ENCODE measurements at regions not wholly inside any gene's neighbourhood (a gene's known extent, or its start where the extent isn't known, plus 50 kb on each side); places are given as distances from the start of the nearest gene placed in this dataset.

DNA sequence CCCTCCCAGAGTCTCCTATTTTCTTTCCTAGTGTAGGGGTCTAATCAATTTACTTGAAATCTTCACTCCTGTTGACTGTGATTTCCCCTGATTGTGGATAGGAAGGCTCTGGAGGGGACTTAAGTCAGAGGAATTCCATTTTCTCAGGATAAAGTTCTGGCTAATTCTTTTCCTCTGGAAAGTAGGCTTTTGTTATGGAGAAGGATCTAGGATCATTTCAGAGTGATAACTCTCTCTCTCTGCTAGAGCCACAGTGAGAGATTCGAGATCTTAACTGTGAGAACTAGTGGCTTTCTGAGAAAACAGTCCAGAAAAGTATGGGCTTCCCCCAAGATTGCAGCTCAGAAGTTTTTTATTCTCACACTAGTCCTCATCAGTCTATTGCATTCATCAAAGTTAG is 163.9 kb upstream of the TFPI start:
- TF ChIP-seq, protein P1, sequence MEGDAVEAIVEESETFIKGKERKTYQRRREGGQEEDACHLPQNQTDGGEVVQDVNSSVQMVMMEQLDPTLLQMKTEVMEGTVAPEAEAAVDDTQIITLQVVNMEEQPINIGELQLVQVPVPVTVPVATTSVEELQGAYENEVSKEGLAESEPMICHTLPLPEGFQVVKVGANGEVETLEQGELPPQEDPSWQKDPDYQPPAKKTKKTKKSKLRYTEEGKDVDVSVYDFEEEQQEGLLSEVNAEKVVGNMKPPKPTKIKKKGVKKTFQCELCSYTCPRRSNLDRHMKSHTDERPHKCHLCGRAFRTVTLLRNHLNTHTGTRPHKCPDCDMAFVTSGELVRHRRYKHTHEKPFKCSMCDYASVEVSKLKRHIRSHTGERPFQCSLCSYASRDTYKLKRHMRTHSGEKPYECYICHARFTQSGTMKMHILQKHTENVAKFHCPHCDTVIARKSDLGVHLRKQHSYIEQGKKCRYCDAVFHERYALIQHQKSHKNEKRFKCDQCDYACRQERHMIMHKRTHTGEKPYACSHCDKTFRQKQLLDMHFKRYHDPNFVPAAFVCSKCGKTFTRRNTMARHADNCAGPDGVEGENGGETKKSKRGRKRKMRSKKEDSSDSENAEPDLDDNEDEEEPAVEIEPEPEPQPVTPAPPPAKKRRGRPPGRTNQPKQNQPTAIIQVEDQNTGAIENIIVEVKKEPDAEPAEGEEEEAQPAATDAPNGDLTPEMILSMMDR (IDR thresholded peaks at IDR 0.05; ENCODE audit: insufficient read depth, low read length, poor library complexity, severe bottlenecking) = no peak
- no peak for TF ChIP-seq EZH2phosphoT487 (conservative IDR thresholded peaks at IDR 0.05; ENCODE audit: low read length)
